ENCODE measurements at regions not wholly inside any gene's neighbourhood (a gene's known extent, or its start where the extent isn't known, plus 50 kb on each side); places are given as distances from the start of the nearest gene placed in this dataset.
"Not testable (repeated sequence)": the region's sequence is repeated elsewhere in the genome, so short reads cannot be mapped to it uniquely, and the experiment has no call there.

DNA sequence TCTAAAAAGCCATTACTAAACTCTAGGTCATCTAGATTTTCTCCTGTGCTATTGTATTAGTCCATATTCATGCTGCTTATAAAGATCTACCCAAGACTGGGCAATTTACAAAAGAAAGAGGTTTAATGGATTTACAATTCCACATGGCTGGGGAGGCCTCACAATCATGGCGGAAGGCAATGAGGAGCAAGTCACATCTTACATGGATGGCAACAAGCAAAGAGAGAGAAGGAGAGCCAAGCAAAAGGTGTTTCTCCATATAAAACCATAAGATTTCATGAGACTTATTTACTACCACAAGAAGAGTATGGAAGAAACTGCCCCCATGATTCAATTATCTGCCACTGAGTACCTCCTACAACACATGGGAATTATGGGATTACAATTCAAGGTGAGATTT, 69.6 kb upstream of the CCDC6 start:
- 100% methylated on average over 1 of the region's 1 CpG for WGBS (ENCODE audit: insufficient coverage, low lambda C conversion rate)
- H3K27me3 ChIP-seq (ENCODE audit: control insufficient read depth, insufficient read depth, low read length); H3K36me3 ChIP-seq (ENCODE audit: control insufficient read depth, insufficient read depth, low read length); DNase-seq; H3K4me3 ChIP-seq (ENCODE audit: low read length); H3K27ac ChIP-seq (ENCODE audit: low read length); H3K4me1 ChIP-seq (ENCODE audit: control insufficient read depth, insufficient read depth, low read length): not testable (repeated sequence)
- H3K9me3 ChIP-seq (ENCODE audit: control insufficient read depth, low read depth, low read length), result peaks cover 31% of the 10 kb centered on the region

DNA sequence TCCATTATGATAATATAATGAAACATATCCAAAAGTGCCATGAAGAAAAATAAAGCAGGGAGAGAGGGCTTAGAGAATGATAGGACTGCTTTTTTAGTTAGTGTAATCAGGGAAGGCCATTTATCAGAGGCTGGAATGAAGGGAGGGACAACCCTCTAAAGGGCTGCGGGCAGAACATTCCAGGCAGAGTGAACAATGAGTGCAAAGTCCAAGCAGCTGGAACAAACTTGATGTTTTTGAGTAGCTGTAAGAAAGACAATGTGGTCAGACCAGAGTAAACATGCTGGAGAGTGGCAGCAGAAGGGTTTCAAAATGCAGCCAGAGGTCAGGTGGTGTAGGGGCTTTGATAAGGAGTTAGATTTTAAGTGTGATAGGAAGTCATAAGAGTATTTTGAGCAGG, 65.6 kb upstream of the CCDC6 start:
- H3K4me3 ChIP-seq (ENCODE audit: low read length), result no peak overlapping the region
- no peak overlapping the region for H3K27ac ChIP-seq (ENCODE audit: low read length)
- peaks cover 13% of the 10 kb centered on the region for H3K9me3 ChIP-seq (ENCODE audit: control insufficient read depth, low read depth, low read length)
- DNase-seq, result peak; percentile 57 to 81
- 0% methylated on average over 1 of the region's 1 CpG for WGBS (ENCODE audit: insufficient coverage, low lambda C conversion rate)
- H3K36me3 ChIP-seq (ENCODE audit: control insufficient read depth, insufficient read depth, low read length), result no peaks in the 10 kb centered on the region
- H3K27me3 ChIP-seq (ENCODE audit: control insufficient read depth, insufficient read depth, low read length), result no peaks in the 10 kb centered on the region
- H3K4me1 ChIP-seq (ENCODE audit: control insufficient read depth, insufficient read depth, low read length), result peaks cover 3% of the 10 kb centered on the region

DNA sequence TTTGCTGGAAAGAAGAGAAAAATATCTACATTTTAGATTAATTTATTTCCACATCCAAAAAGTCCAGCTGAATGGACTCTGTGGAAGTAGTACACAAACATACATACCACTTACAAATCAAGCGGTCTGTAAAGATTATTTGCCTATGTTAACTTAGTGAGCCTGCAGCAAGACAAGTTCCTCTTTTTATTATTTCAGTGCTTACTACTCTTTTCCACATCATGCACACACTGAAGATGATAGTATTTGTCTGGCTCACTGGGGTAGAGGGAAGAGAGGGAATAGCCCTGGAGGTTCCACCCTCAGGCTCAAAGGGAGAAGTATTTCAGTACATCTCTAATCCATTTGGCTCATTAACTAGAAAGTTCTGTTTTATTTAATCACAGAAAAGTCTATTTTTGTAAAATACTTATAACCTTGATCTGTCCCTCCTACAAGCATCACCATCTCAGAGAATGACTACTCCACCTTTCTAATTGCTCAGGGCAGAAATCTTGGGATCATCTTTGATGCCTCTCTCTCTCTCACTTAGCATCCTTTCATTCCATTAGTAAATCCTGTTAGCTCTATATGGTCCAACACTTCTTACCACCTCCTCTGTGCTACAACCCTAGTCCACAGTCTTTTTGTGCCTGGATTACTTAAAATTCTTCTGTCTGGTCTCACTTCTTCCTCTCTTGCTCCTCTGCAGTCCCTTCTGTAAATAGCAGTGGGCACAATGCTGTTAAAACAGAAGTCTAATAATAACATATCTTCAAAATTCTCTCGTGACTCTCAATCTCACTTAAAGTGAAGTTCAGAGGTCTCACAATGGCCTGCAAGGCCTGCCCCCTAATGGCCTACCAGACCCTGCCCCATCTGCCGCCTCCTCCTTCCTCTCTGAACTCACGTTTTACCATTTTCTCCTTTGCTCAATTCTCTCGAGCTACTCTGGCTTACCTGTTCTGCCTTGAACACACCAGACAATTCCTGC, 64.3 kb upstream of the CCDC6 start:
- H3K27ac ChIP-seq (ENCODE audit: low read length), result no peak overlapping the region
- H3K4me1 ChIP-seq (ENCODE audit: control insufficient read depth, insufficient read depth, low read length), result peaks cover 5% of the 10 kb centered on the region
- no peaks in the 10 kb centered on the region for H3K36me3 ChIP-seq (ENCODE audit: control insufficient read depth, insufficient read depth, low read length)
- H3K27me3 ChIP-seq (ENCODE audit: control insufficient read depth, insufficient read depth, low read length), result no peaks in the 10 kb centered on the region
- H3K9me3 ChIP-seq (ENCODE audit: control insufficient read depth, low read depth, low read length), result peaks cover 2% of the 10 kb centered on the region
- no peak for DNase-seq
- WGBS (ENCODE audit: insufficient coverage, low lambda C conversion rate), result 90% methylated on average over 3 of the region's 5 CpGs
- no peak overlapping the region for H3K4me3 ChIP-seq (ENCODE audit: low read length)

DNA sequence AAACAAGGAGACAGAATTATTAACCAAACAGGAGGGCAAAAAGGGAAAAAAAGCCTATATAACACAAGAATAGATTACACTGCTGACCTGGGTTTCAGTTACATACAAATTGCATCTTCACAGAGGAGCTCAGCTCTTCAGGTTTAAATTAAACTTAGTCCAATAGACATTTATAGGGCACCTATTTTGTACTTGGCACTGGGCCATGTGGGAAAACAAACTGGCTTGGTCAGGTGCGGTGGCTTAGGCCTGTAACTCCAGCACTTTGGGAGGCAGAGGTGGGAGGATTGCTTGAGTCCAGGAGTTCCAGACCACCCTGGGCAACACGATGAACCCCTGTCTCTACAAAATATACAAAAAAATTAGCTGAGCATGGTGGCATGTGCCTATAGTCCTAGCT, 62.3 kb upstream of the CCDC6 start:
- DNase-seq, result no peak
- Histone ChIP-seq H3K36me3 (ENCODE audit: control insufficient read depth, insufficient read depth, low read length) (no peaks in the 10 kb centered on the region), H3K4me1 (ENCODE audit: control insufficient read depth, insufficient read depth, low read length) (peaks cover 11% of the 10 kb centered on the region), H3K27me3 (ENCODE audit: control insufficient read depth, insufficient read depth, low read length) (no peaks in the 10 kb centered on the region), H3K27ac (ENCODE audit: low read length) (no peak overlapping the region), H3K9me3 (ENCODE audit: control insufficient read depth, low read depth, low read length) (no peaks in the 10 kb centered on the region), H3K4me3 (ENCODE audit: low read length) (no peak overlapping the region)
- no CpG with 5 or more reads among the region's 2 CpGs for WGBS (ENCODE audit: insufficient coverage, low lambda C conversion rate)

DNA sequence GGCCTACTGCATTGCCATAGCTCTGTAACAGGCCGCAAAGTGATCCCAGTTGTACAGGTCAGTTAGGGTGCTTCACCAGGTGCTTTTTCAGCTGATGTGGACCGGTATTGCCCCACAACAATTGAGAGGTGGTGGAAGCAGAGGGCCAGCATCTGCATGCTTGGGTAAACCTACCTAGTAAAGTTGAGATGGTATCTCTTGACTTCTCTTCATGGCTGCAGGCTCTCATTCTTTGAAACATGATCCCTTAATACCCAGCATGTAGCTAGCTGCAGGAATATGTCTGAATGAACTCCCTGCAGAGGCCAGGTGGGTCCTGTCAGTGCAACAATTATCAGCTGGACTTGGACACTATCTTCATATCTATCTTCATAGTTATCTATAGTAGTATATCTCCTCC, 60.7 kb upstream of the CCDC6 start:
- Histone ChIP-seq H3K4me1 (ENCODE audit: control insufficient read depth, insufficient read depth, low read length) (peaks cover 9% of the 10 kb centered on the region), H3K27me3 (ENCODE audit: control insufficient read depth, insufficient read depth, low read length) (no peaks in the 10 kb centered on the region), H3K27ac (ENCODE audit: low read length) (no peak overlapping the region), H3K36me3 (ENCODE audit: control insufficient read depth, insufficient read depth, low read length) (no peaks in the 10 kb centered on the region), H3K4me3 (ENCODE audit: low read length) (no peak overlapping the region), H3K9me3 (ENCODE audit: control insufficient read depth, low read depth, low read length) (no peaks in the 10 kb centered on the region)
- DNase-seq, result no peak
- WGBS (ENCODE audit: insufficient coverage, low lambda C conversion rate), result no CpG with 5 or more reads among the region's 2 CpGs

DNA sequence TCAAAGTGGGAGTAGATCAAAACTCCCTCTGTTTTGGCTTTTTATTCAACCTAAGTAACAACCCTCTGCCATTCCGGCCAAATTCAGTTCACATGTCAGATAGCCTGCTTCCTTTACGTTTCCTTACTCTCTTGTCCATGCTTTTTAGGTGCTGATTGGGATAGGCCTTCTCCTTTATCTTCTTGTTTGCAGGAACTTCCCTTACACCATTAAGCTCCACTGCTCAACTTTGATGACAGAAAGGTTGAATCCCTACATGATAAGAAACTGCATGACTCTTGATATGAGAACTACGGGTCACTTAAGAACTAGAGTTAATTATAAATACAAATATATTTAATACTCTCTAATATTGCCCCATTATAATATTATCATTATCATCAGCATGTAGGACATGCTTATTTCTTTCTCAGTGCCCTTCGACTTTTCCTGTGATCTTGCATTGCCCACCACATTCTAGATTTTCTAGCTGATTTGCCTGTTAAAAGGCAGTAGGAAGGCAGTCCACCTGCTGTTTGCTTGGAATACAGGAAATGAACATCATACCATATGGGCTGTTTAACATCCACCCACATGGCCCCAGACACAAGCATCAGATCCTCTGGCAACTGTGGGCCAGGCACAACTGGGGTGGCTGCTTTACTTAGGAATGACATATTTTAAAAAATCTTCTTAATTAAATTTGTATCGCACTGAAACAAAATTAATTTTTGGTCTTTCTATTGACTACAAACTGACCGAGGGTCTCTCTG, 59.7 kb upstream of the CCDC6 start:
- WGBS (ENCODE audit: insufficient coverage, low lambda C conversion rate), result 100% methylated on average over 3 of the region's 6 CpGs
- Histone ChIP-seq H3K27me3 (ENCODE audit: control insufficient read depth, insufficient read depth, low read length) (no peaks in the 10 kb centered on the region), H3K36me3 (ENCODE audit: control insufficient read depth, insufficient read depth, low read length) (no peaks in the 10 kb centered on the region), H3K9me3 (ENCODE audit: control insufficient read depth, low read depth, low read length) (no peaks in the 10 kb centered on the region), H3K27ac (ENCODE audit: low read length) (peak overlapping the region; percentile 3), H3K4me3 (ENCODE audit: low read length) (no peak overlapping the region), H3K4me1 (ENCODE audit: control insufficient read depth, insufficient read depth, low read length) (peaks cover 8% of the 10 kb centered on the region)
- DNase-seq, result no peak

DNA sequence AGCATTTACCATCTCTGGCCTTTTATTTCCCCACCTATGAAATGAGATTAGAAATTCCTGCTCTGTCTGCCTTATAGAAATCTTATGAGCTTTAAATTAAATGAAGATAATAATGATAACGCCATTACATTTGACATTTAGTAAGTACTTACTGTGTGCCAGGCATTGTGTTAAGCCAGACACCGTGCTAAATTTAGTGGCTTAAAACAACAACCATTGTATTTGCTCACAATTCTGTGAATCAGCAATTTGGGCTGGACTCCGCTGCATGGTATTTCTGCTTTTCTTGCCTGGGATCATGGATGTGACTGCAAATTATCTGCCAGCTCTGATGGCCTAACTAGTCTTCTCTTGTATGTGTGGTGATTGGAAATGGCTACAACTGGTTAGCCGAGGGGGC, 56.4 kb upstream of the CCDC6 start:
- DNase-seq, result no peak
- WGBS (ENCODE audit: insufficient coverage, low lambda C conversion rate), result no CpG with 5 or more reads among the region's 4 CpGs
- H3K27me3 ChIP-seq (ENCODE audit: control insufficient read depth, insufficient read depth, low read length), result no peaks in the 10 kb centered on the region
- no peak overlapping the region for H3K4me3 ChIP-seq (ENCODE audit: low read length)
- H3K36me3 ChIP-seq (ENCODE audit: control insufficient read depth, insufficient read depth, low read length), result no peaks in the 10 kb centered on the region
- no peaks in the 10 kb centered on the region for H3K9me3 ChIP-seq (ENCODE audit: control insufficient read depth, low read depth, low read length)
- H3K27ac ChIP-seq (ENCODE audit: low read length), result no peak overlapping the region
- peaks cover 8% of the 10 kb centered on the region for H3K4me1 ChIP-seq (ENCODE audit: control insufficient read depth, insufficient read depth, low read length)

DNA sequence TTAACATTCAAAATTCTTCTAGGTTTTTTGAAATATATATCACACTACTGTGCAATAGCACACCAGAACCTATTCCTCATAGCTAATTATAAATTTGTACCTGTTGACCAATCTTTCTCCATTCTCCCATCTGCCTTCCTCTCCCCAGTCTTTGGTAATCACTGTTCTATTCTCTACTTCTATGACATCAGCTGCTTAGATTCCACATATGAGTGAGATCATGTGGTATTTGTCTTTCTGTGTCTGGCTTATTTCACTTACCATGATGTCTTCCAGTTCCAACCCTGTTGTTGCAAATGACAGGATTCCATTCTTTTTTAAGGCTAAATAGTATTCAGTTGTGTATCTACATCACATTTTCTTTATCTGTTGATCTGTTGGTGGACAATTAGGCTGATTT, 54.4 kb upstream of the CCDC6 start:
- Histone ChIP-seq H3K27ac (ENCODE audit: low read length) (no peak overlapping the region), H3K4me1 (ENCODE audit: control insufficient read depth, insufficient read depth, low read length) (peaks cover 7% of the 10 kb centered on the region), H3K9me3 (ENCODE audit: control insufficient read depth, low read depth, low read length) (no peaks in the 10 kb centered on the region), H3K36me3 (ENCODE audit: control insufficient read depth, insufficient read depth, low read length) (no peaks in the 10 kb centered on the region), H3K4me3 (ENCODE audit: low read length) (no peak overlapping the region), H3K27me3 (ENCODE audit: control insufficient read depth, insufficient read depth, low read length) (no peaks in the 10 kb centered on the region)
- no peak for DNase-seq

DNA sequence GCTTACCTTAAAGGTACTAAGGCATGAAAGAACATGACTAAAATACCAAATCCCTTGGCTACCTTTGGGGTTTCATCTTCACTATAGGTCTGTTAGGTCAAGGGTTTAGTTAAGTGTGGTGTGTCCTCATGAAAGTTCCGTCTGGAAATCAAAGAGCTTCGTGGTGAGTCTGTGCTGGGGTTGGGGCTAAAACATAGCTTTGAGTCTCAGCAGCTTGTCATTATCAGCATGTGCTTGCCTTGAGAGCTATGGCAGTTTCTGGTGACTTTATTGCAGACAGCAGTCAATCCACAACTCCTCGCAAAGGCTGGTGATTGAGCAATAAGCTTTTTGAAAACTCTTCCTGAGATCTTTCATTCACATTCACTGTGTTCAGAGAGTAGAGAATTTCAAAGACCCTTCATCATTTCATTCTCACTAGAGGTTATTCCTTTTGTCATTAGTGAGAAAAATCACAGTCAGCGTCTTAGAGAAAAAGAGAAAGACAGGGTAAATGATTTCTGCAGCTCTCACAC, 53.2 kb upstream of the CCDC6 start:
- Histone ChIP-seq H3K36me3 (ENCODE audit: control insufficient read depth, insufficient read depth, low read length) (no peaks in the 10 kb centered on the region), H3K27ac (ENCODE audit: low read length) (no peak overlapping the region), H3K4me1 (ENCODE audit: control insufficient read depth, insufficient read depth, low read length) (no peaks in the 10 kb centered on the region), H3K9me3 (ENCODE audit: control insufficient read depth, low read depth, low read length) (no peaks in the 10 kb centered on the region), H3K4me3 (ENCODE audit: low read length) (no peak overlapping the region), H3K27me3 (ENCODE audit: control insufficient read depth, insufficient read depth, low read length) (no peaks in the 10 kb centered on the region)
- WGBS (ENCODE audit: insufficient coverage, low lambda C conversion rate), result no CpG with 5 or more reads among the region's 4 CpGs
- DNase-seq, result no peak

DNA sequence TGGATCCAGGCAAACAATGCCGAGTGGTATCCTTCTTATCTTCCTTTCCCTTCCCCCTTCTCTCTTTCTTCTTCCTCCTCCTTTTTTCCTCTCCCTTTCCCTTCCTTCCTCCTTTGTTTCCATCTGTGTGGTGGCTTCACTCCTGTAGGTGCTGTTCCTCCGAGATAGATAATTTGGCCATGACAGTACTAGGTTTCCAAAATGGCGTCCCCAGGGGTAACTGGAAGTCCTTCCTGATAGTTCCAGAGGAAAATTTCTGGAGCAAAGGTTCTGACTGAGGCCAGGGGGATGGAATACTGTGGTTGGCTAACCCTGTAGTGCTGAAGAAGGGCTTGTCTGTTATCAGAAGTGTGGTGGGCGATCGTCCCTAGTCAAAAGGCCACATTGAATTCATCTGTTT, 52.5 kb upstream of the CCDC6 start:
- H3K27ac ChIP-seq (ENCODE audit: low read length), result no peak overlapping the region
- no peak for DNase-seq
- no peak overlapping the region for H3K4me3 ChIP-seq (ENCODE audit: low read length)
- no peaks in the 10 kb centered on the region for H3K27me3 ChIP-seq (ENCODE audit: control insufficient read depth, insufficient read depth, low read length)
- H3K36me3 ChIP-seq (ENCODE audit: control insufficient read depth, insufficient read depth, low read length), result no peaks in the 10 kb centered on the region
- WGBS (ENCODE audit: insufficient coverage, low lambda C conversion rate), result 100% methylated on average over 1 of the region's 5 CpGs
- no peaks in the 10 kb centered on the region for H3K9me3 ChIP-seq (ENCODE audit: control insufficient read depth, low read depth, low read length)
- H3K4me1 ChIP-seq (ENCODE audit: control insufficient read depth, insufficient read depth, low read length), result no peaks in the 10 kb centered on the region
